SK-N-SH treated with all-trans-retinoic acid at 6 μM for 48 hours (cell line): ENCODE measurements at regions not wholly inside any gene's neighbourhood (a gene's known extent, or its start where the extent isn't known, plus 50 kb on each side); places are given as distances from the start of the nearest gene placed in this dataset.

ENCODE experiments used
- ATAC-seq: fragments of 200-7000 bp; cut with Tn5 transposase; 3 replicates; pipeline ENCODE4 v1.9.1; 2020; ENCODE audit warnings: mild to moderate bottlenecking, moderate library complexity
- BACH2 ChIP-seq: fragments of 250-450 bp; sonication (Bioruptor Pico); IDR thresholded peaks from 2 replicates; pipeline ENCODE4 v1.9.0; 2021; ENCODE audit warnings: mild to moderate bottlenecking, borderline replicate concordance
- CREB5 ChIP-seq: fragments of 250-450 bp; sonication (Bioruptor Pico); IDR thresholded peaks from 2 replicates; pipeline ENCODE4 v1.5.1; 2020; ENCODE audit warnings: low read depth, mild to moderate bottlenecking, moderate library complexity
- CSDC2 ChIP-seq: fragments of 250-450 bp; sonication (Bioruptor Pico); IDR thresholded peaks from 2 replicates; pipeline ENCODE4 v1.5.0; 2020; ENCODE audit warnings: mild to moderate bottlenecking, moderate library complexity
- CSRNP3 ChIP-seq: fragments of 250-450 bp; sonication (Bioruptor Pico); IDR thresholded peaks from 2 replicates; pipeline ENCODE4 v1.5.1; 2021; ENCODE audit warnings: mild to moderate bottlenecking, moderate library complexity
- ESRRG ChIP-seq: fragments of 250-450 bp; sonication (Bioruptor Pico); IDR thresholded peaks from 2 replicates; pipeline ENCODE4 v1.6.1; 2021; ENCODE audit warnings: mild to moderate bottlenecking
- GLIS3 ChIP-seq: fragments of 250-450 bp; sonication (Bioruptor Pico); IDR thresholded peaks from 2 replicates; pipeline ENCODE4 v1.5.0; 2020; ENCODE audit warnings: mild to moderate bottlenecking, moderate library complexity
- ISL1 ChIP-seq: fragments of 250-450 bp; sonication (Bioruptor Pico); IDR thresholded peaks from 2 replicates; pipeline ENCODE4 v2.1.2; 2022; ENCODE audit warnings: mild to moderate bottlenecking, moderate library complexity
- OSR1 ChIP-seq: fragments of 250-450 bp; sonication (Bioruptor Pico); IDR thresholded peaks from 2 replicates; pipeline ENCODE4 v1.8.0; 2022; ENCODE audit warnings: moderate library complexity, mild to moderate bottlenecking, inconsistent platforms
- PATZ1 ChIP-seq: fragments of 250-450 bp; sonication (Bioruptor Pico); IDR thresholded peaks from 2 replicates; pipeline ENCODE4 v1.8.0; 2020; ENCODE audit warnings: mild to moderate bottlenecking, moderate library complexity, borderline replicate concordance
- POU6F1 ChIP-seq: fragments of 250-450 bp; sonication (Bioruptor Pico); IDR thresholded peaks from 2 replicates; pipeline ENCODE4 v1.8.0; 2021; ENCODE audit warnings: low read depth, mild to moderate bottlenecking, moderate library complexity, borderline replicate concordance
- PPARA ChIP-seq: fragments of 250-450 bp; sonication (Bioruptor Pico); IDR thresholded peaks from 2 replicates; pipeline ENCODE4 v1.5.0; 2020; ENCODE audit warnings: mild to moderate bottlenecking, borderline replicate concordance
- RARB ChIP-seq: fragments of 250-450 bp; sonication (Bioruptor Pico); IDR thresholded peaks from 2 replicates; pipeline ENCODE4 v1.8.0; 2021; ENCODE audit warnings: mild to moderate bottlenecking, moderate library complexity
- SNAI2 ChIP-seq: fragments of 250-450 bp; sonication (Bioruptor Pico); IDR thresholded peaks from 2 replicates; pipeline ENCODE4 v1.5.0; 2020; ENCODE audit warnings: mild to moderate bottlenecking, moderate library complexity
- TCF4 ChIP-seq: fragments of 250-450 bp; sonication (Bioruptor Pico); IDR thresholded peaks from 2 replicates; pipeline ENCODE4 v1.8.0; 2021; ENCODE audit warnings: mild to moderate bottlenecking, moderate library complexity, borderline replicate concordance
- TOX ChIP-seq: fragments of 250-450 bp; sonication (Bioruptor Pico); IDR thresholded peaks from 2 replicates; pipeline ENCODE4 v1.8.0; 2021; ENCODE audit warnings: mild to moderate bottlenecking, moderate library complexity, borderline replicate concordance
- TSHZ2 ChIP-seq: fragments of 250-450 bp; sonication (Bioruptor Pico); IDR thresholded peaks from 2 replicates; pipeline ENCODE4 v1.5.0; 2020; ENCODE audit warnings: mild to moderate bottlenecking, moderate library complexity
- ZC3H10 ChIP-seq: fragments of 250-450 bp; sonication (Bioruptor Pico); IDR thresholded peaks from 2 replicates; pipeline ENCODE4 v1.5.1; 2021; ENCODE audit warnings: mild to moderate bottlenecking, moderate library complexity
- ZFP3 ChIP-seq: fragments of 250-450 bp; sonication (Bioruptor Pico); IDR thresholded peaks from 2 replicates; pipeline ENCODE4 v1.5.0; 2020; ENCODE audit warnings: mild to moderate bottlenecking, moderate library complexity
- ZFP30 ChIP-seq: fragments of 450-650 bp; formaldehyde crosslinking; IDR thresholded peaks from 2 replicates; pipeline ENCODE4 v1.5.0; 2022; ENCODE audit warnings: mild to moderate bottlenecking, moderate library complexity
- ZNF565 ChIP-seq: fragments of 450-650 bp; formaldehyde crosslinking; conservative IDR thresholded peaks from 2 replicates; pipeline ENCODE4 v1.5.0; 2020; ENCODE audit warnings: low read depth, mild to moderate bottlenecking, moderate library complexity
- ZNF70 ChIP-seq: fragments of 450-650 bp; formaldehyde crosslinking; IDR thresholded peaks from 2 replicates; pipeline ENCODE4 v1.5.0; 2020; ENCODE audit warnings: mild to moderate bottlenecking, moderate library complexity
- ZNF8 ChIP-seq: fragments of 450-650 bp; formaldehyde crosslinking; IDR thresholded peaks from 2 replicates; pipeline ENCODE4 v1.5.0; 2020; ENCODE audit warnings: mild to moderate bottlenecking, moderate library complexity

GRCh38 chr13:75938811-75939560 lies 302.9 kb downstream of the LMO7 start:
- no peak for ATAC-seq
- TF ChIP-seq PATZ1 (CRISPR knock-in tag) (no peak), ZFP30 (CRISPR knock-in tag) (no peak), ZNF565 (no peak), CSRNP3 (CRISPR knock-in tag) (no peak), TSHZ2 (CRISPR knock-in tag) (no peak), ESRRG (CRISPR knock-in tag) (no peak), SNAI2 (CRISPR knock-in tag) (no peak), CSDC2 (no peak), GLIS3 (CRISPR knock-in tag) (no peak), CREB5 (no peak), BACH2 (CRISPR knock-in tag) (no peak), TCF4 (CRISPR knock-in tag) (no peak), RARB (CRISPR knock-in tag) (no peak)

GRCh38 chr13:75936791-75937190 lies 300.7 kb downstream of the LMO7 start:
- TF ChIP-seq ZFP3 (no peak), TOX (CRISPR knock-in tag) (no peak), ZNF565 (no peak), SNAI2 (CRISPR knock-in tag) (no peak), ZC3H10 (CRISPR knock-in tag) (no peak), RARB (CRISPR knock-in tag) (no peak), OSR1 (CRISPR knock-in tag) (no peak), PATZ1 (CRISPR knock-in tag) (no peak), CSRNP3 (CRISPR knock-in tag) (no peak), GLIS3 (CRISPR knock-in tag) (no peak), PPARA (CRISPR knock-in tag) (no peak), ESRRG (CRISPR knock-in tag) (no peak), ZNF8 (no peak), POU6F1 (CRISPR knock-in tag) (no peak), ZNF70 (no peak), ISL1 (CRISPR knock-in tag) (no peak), TSHZ2 (CRISPR knock-in tag) (no peak)
- TF ChIP-seq, all 23 proteins: peak for 0
- no peak for ATAC-seq
